ENCODE measurements at regions not wholly inside any gene's neighbourhood (a gene's known extent, or its start where the extent isn't known, plus 50 kb on each side); places are given as distances from the start of the nearest gene placed in this dataset.

- H3K27me3 Mint-ChIP-seq (ENCODE audit: low read depth) = peaks cover 11% of the 10 kb centered on the region
- no peak overlapping the region for H3K27ac Mint-ChIP-seq (ENCODE audit: unreplicated experiment)
- H3K9me3 Mint-ChIP-seq (ENCODE audit: low read depth) = peaks cover 6% of the 10 kb centered on the region
- TF ChIP-seq, protein P1, sequence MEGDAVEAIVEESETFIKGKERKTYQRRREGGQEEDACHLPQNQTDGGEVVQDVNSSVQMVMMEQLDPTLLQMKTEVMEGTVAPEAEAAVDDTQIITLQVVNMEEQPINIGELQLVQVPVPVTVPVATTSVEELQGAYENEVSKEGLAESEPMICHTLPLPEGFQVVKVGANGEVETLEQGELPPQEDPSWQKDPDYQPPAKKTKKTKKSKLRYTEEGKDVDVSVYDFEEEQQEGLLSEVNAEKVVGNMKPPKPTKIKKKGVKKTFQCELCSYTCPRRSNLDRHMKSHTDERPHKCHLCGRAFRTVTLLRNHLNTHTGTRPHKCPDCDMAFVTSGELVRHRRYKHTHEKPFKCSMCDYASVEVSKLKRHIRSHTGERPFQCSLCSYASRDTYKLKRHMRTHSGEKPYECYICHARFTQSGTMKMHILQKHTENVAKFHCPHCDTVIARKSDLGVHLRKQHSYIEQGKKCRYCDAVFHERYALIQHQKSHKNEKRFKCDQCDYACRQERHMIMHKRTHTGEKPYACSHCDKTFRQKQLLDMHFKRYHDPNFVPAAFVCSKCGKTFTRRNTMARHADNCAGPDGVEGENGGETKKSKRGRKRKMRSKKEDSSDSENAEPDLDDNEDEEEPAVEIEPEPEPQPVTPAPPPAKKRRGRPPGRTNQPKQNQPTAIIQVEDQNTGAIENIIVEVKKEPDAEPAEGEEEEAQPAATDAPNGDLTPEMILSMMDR (IDR thresholded peaks at IDR 0.05) = no peak
- DNase-seq (ENCODE audit: low spot score) = no peak
- H3K4me1 Mint-ChIP-seq (ENCODE audit: low read depth) = no peaks in the 10 kb centered on the region
- H3K4me3 Mint-ChIP-seq (ENCODE audit: unreplicated experiment) = no peak overlapping the region
- no peaks in the 10 kb centered on the region for H3K36me3 Mint-ChIP-seq (ENCODE audit: low read depth)
These were observed 172.5 kb downstream of the HNRNPD start for GRCh38 chr4:82201303-82201702.

DNA sequence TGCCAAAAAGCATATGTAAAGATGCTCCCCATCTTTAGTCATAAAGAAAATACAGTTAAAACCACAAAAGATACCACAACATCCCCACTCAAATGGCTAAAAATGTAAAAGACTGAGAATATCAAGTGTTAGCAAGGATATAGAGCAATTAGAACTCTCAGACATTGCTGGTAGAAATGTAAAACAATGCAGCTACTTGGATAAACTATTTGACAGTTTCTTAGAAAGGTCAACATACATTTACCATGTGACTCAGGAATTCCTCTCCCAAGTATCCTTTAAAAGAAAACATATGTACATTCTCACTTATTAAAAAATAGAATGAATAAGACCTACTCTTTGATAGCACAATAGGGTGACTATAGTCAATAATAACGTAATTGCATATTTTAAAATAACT lies 173.7 kb downstream of the HNRNPD start:
- no peak overlapping the region for H3K27ac Mint-ChIP-seq (ENCODE audit: unreplicated experiment)
- TF ChIP-seq, protein P1 (IDR thresholded peaks at IDR 0.05) = no peak

GRCh38 chr4:82194329-82194728 lies 179.5 kb downstream of the HNRNPD start:
- Mint-ChIP-seq H3K9me3 (ENCODE audit: low read depth) (no peaks in the 10 kb centered on the region), H3K4me3 (ENCODE audit: unreplicated experiment) (no peak overlapping the region), H3K27ac (ENCODE audit: unreplicated experiment) (no peak overlapping the region), H3K27me3 (ENCODE audit: low read depth) (peaks cover 9% of the 10 kb centered on the region), H3K4me1 (ENCODE audit: low read depth) (no peaks in the 10 kb centered on the region), H3K36me3 (ENCODE audit: low read depth) (no peaks in the 10 kb centered on the region)
- DNase-seq (ENCODE audit: low spot score) = no peak
- TF ChIP-seq, protein P1 (IDR thresholded peaks at IDR 0.05) = no peak

More for the DNA sequence above, 173.7 kb downstream of the HNRNPD start:
- DNase-seq (ENCODE audit: low spot score) = no peak
- Mint-ChIP-seq H3K27me3 (ENCODE audit: low read depth) (peaks cover 8% of the 10 kb centered on the region), H3K4me3 (ENCODE audit: unreplicated experiment) (no peak overlapping the region), H3K9me3 (ENCODE audit: low read depth) (peaks cover 4% of the 10 kb centered on the region), H3K36me3 (ENCODE audit: low read depth) (no peaks in the 10 kb centered on the region), H3K4me1 (ENCODE audit: low read depth) (no peaks in the 10 kb centered on the region)

GRCh38 chr4:82192017-82192673 lies 181.6 kb downstream of the HNRNPD start:
- no peaks in the 10 kb centered on the region for H3K36me3 Mint-ChIP-seq (ENCODE audit: low read depth)
- TF ChIP-seq, protein P1 (IDR thresholded peaks at IDR 0.05) = no peak
- DNase-seq (ENCODE audit: low spot score) = no peak
- no peaks in the 10 kb centered on the region for H3K9me3 Mint-ChIP-seq (ENCODE audit: low read depth)
- no peaks in the 10 kb centered on the region for H3K4me1 Mint-ChIP-seq (ENCODE audit: low read depth)
- no peak overlapping the region for H3K27ac Mint-ChIP-seq (ENCODE audit: unreplicated experiment)
- no peak overlapping the region for H3K4me3 Mint-ChIP-seq (ENCODE audit: unreplicated experiment)
- H3K27me3 Mint-ChIP-seq (ENCODE audit: low read depth) = peaks cover 9% of the 10 kb centered on the region

- no peaks in the 10 kb centered on the region for H3K36me3 Mint-ChIP-seq (ENCODE audit: low read depth)
- H3K4me3 Mint-ChIP-seq (ENCODE audit: unreplicated experiment) = no peak overlapping the region
- DNase-seq (ENCODE audit: low spot score) = no peak
- TF ChIP-seq, protein P1 (IDR thresholded peaks at IDR 0.05) = no peak
- no peaks in the 10 kb centered on the region for H3K4me1 Mint-ChIP-seq (ENCODE audit: low read depth)
- peaks cover 6% of the 10 kb centered on the region for H3K9me3 Mint-ChIP-seq (ENCODE audit: low read depth)
- H3K27ac Mint-ChIP-seq (ENCODE audit: unreplicated experiment) = no peak overlapping the region
- peaks cover 8% of the 10 kb centered on the region for H3K27me3 Mint-ChIP-seq (ENCODE audit: low read depth)
These were observed 192.0 kb downstream of the HNRNPD start for GRCh38 chr4:82181789-82182188.

Data from chondrocyte (in vitro differentiated cells).